HEK293T (cell line): ENCODE measurements at regions not wholly inside any gene's neighbourhood (a gene's known extent, or its start where the extent isn't known, plus 50 kb on each side); places are given as distances from the start of the nearest gene placed in this dataset.

Experiments
- BHLHE40 ChIP-seq: fragments of 450-650 bp; IDR thresholded peaks from 2 replicates; pipeline ENCODE4 v1.6.1; 2016; ENCODE audit warnings: mild to moderate bottlenecking, moderate library complexity, borderline replicate concordance
- CTBP1 ChIP-seq: fragments of 450-650 bp; IDR thresholded peaks from 2 replicates; pipeline ENCODE4 v1.6.1; 2016; ENCODE audit warnings: borderline replicate concordance
- ELF4 ChIP-seq: fragments of 450-650 bp; IDR thresholded peaks from 2 replicates; pipeline ENCODE4 v1.6.1; 2017; ENCODE audit warnings: antibody characterized with exemption
- FOXA1 ChIP-seq: fragments of 450-650 bp; IDR thresholded peaks from 2 replicates; pipeline ENCODE4 v1.6.1; 2016; ENCODE audit warnings: mild to moderate bottlenecking
- FOXK2 ChIP-seq: fragments of 450-650 bp; IDR thresholded peaks from 2 replicates; pipeline ENCODE4 v1.6.1; 2016; ENCODE audit warnings: mild to moderate bottlenecking
- FOXM1 ChIP-seq: fragments of 450-650 bp; IDR thresholded peaks from 2 replicates; pipeline ENCODE4 v1.6.1; 2017; ENCODE audit warnings: mild to moderate bottlenecking, borderline replicate concordance
- HDGF ChIP-seq: fragments of 450-650 bp; IDR thresholded peaks from 2 replicates; pipeline ENCODE4 v1.6.1; 2017; ENCODE audit warnings: antibody characterized with exemption, borderline replicate concordance
- L3MBTL2 ChIP-seq: fragments of 450-650 bp; conservative IDR thresholded peaks from 2 replicates; pipeline ENCODE4 v1.6.1; 2016; ENCODE audit warnings: mild to moderate bottlenecking
- LEF1 ChIP-seq: fragments of 450-650 bp; IDR thresholded peaks from 2 replicates; pipeline ENCODE4 v1.6.1; 2017; ENCODE audit warnings: mild to moderate bottlenecking, borderline replicate concordance
- PKNOX1 ChIP-seq: fragments of 450-650 bp; IDR thresholded peaks from 2 replicates; pipeline ENCODE4 v1.6.1; 2016
- SP1 ChIP-seq: fragments of 450-650 bp; IDR thresholded peaks from 2 replicates; pipeline ENCODE4 v1.6.1; 2017
- SUZ12 ChIP-seq: fragments of 450-650 bp; IDR thresholded peaks from 2 replicates; pipeline ENCODE4 v1.6.1; 2016; ENCODE audit warnings: mild to moderate bottlenecking
- ZNF384 ChIP-seq: fragments of 450-650 bp; IDR thresholded peaks from 2 replicates; pipeline ENCODE4 v1.6.1; 2016

GRCh38 chr3:54053211-54053610, 69.1 kb upstream of the CACNA2D3 start:
- TF ChIP-seq SUZ12 (no peak), PKNOX1 (no peak), BHLHE40 (no peak), FOXA1 (no peak), ELF4 (no peak), LEF1 (no peak), FOXM1 (no peak), CTBP1 (no peak), L3MBTL2 (no peak), FOXK2 (no peak), HDGF (no peak), SP1 (no peak), ZNF384 (no peak)
